ENCODE measurements at regions not wholly inside any gene's neighbourhood (a gene's known extent, or its start where the extent isn't known, plus 50 kb on each side); places are given as distances from the start of the nearest gene placed in this dataset.

- Mint-ChIP-seq H3K27ac (no peak overlapping the region), H3K9me3 (peaks cover 0 to 36% (median 16%) of the 10 kb centered on the region in 6 donors), H3K36me3 (no peaks in the 10 kb centered on the region), H3K4me1 (no peaks in the 10 kb centered on the region), H3K4me3 (no peak overlapping the region), H3K27me3 (ENCODE audit: low read depth in 3 of 3) (peaks cover 0 to 2% (median 0%) of the 10 kb centered on the region in 3 donors)
- DNase-seq, result no peak
These were observed 394.3 kb downstream of the PCDH17 start for GRCh38 chr13:58025821-58026220.

DNA sequence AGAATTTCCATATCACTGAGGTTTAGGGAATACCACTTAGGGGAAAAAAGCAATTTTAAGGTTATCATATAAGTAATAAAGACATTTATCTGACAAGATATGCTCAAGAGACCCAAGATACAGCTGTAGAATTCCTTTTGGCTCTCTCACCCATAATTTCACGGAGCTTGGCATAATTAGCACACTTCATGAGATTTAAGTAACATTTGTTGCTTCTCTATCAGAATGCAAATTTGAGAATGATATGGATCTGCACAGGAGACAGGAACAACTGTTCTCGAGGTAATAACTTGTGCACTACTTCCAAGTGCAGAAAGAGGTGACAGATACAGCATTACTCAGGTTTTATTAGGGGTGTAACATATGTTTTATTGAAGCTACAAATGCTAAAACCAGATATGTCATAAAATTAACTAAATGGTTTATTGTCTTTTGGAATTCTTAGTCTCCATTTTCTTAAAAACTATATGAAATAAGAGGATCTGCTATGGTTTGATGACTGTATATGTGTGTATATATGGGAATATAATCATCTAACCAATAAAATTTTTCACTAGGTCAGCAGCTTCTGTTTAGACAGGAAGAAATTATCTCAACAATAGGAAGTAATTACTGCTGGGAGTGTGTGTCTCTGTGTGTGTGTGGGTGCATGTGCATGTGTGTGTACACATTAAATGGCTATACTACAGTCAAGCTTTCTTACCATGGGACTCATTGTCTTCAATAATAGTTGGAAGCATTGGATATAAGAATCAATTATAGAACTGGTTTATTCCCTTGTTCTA is 401.3 kb downstream of the PCDH17 start:
- Mint-ChIP-seq H3K4me3 (no peak overlapping the region), H3K36me3 (no peaks in the 10 kb centered on the region), H3K9me3 (peaks cover 5 to 25% (median 15%) of the 10 kb centered on the region in 6 donors), H3K27ac (no peak overlapping the region), H3K27me3 (ENCODE audit: low read depth in 3 of 3) (no peaks in the 10 kb centered on the region), H3K4me1 (no peaks in the 10 kb centered on the region)
- DNase-seq, result no peak

DNA sequence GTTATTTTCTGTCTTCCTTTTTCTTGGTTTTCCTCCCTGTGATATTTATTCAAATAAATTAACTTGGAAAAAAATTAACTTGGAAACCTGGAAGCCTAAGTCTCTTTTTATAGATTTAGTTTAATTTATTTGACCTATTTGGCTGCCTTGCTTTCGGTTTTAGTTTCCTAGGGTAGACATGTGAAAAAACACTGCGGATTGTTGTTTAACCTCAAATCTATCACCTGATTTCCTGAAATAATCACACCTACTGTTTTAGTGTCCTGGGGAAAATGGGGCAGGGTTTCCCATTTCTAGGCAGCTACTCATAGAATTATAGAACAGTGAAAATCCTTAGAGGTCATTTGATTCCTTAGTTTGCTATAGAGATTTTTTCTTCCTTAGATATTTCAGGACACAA is 412.4 kb downstream of the PCDH17 start:
- peaks cover 6 to 39% (median 18%) of the 10 kb centered on the region in 6 donors for H3K9me3 Mint-ChIP-seq
- no peaks in the 10 kb centered on the region for H3K36me3 Mint-ChIP-seq
- H3K27ac Mint-ChIP-seq, result no peak overlapping the region
- H3K27me3 Mint-ChIP-seq (ENCODE audit: low read depth in 3 of 3), result peaks cover 0 to 2% (median 1%) of the 10 kb centered on the region in 3 donors
- no peak for DNase-seq
- no peaks in the 10 kb centered on the region for H3K4me1 Mint-ChIP-seq
- H3K4me3 Mint-ChIP-seq, result no peak overlapping the region

- Mint-ChIP-seq H3K9me3 (peaks cover 11 to 52% (median 24%) of the 10 kb centered on the region in 6 donors), H3K27ac (no peak overlapping the region), H3K36me3 (peaks cover 0 to 3% (median 0%) of the 10 kb centered on the region in 3 donors), H3K4me1 (no peaks in the 10 kb centered on the region), H3K4me3 (no peak overlapping the region), H3K27me3 (ENCODE audit: low read depth in 3 of 3) (peaks cover 0 to 3% (median 0%) of the 10 kb centered on the region in 3 donors)
- DNase-seq, result no peak
These were observed 417.1 kb downstream of the PCDH17 start for GRCh38 chr13:58048670-58049069.

DNA sequence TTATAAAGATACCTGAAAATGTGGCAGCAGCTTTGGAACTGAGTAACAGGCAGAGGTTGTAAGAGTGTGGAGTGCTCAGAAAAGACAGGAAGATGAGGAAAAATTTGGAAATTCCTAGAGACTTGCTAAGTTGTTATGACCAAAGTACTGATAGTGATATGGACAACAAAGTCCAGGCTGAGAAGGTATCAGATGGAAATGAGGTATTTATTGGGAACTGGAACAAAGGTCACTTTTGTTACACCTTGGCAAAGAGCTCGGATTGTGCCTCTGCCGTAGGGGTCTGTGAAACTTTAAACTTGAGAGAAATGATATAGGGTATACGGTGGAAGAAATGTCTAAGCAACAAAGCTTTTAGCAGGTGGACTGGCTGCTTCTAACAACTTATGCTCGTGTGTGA is 419.9 kb downstream of the PCDH17 start:
- H3K27me3 Mint-ChIP-seq (ENCODE audit: low read depth in 3 of 3), result peaks cover 0 to 1% (median 0%) of the 10 kb centered on the region in 3 donors
- DNase-seq, result no peak
- H3K9me3 Mint-ChIP-seq, result peaks cover 9 to 45% (median 23%) of the 10 kb centered on the region in 6 donors
- no peaks in the 10 kb centered on the region for H3K4me1 Mint-ChIP-seq
- no peak overlapping the region for H3K27ac Mint-ChIP-seq
- H3K36me3 Mint-ChIP-seq, result peaks cover 0 to 3% (median 0%) of the 10 kb centered on the region in 3 donors
- no peak overlapping the region for H3K4me3 Mint-ChIP-seq

DNA sequence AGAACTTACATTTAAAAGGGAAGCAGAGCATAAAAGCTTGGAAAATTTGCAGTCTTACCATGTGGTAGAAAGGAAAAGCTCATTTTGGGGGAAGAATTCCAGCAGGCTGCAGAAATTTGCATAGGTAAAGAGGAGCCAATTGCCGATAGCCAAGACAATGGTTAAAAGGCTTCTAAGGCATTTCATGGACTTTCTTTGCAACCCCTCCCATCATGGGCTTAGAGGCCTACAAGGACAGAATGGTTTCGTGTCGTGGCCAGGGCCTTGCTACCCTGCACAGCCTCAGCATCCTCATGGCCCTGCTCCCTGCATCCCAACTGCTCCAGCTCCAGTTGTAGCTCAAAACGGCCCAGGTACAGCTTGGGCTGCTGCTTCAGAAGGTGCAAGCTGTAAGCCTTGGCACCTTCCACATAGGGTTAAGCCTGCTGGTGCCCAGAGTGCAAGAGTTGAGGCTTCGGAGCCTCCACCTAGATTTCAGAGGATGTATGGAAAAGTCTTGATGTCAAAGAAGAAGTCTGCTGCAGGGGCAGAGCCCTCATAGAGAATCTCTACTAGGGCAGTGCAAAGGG is 420.3 kb downstream of the PCDH17 start:
- Mint-ChIP-seq H3K27me3 (ENCODE audit: low read depth in 3 of 3) (peaks cover 0 to 1% (median 0%) of the 10 kb centered on the region in 3 donors), H3K9me3 (peaks cover 8 to 44% (median 22%) of the 10 kb centered on the region in 6 donors), H3K4me1 (no peaks in the 10 kb centered on the region), H3K27ac (no peak overlapping the region), H3K36me3 (peaks cover 0 to 3% (median 0%) of the 10 kb centered on the region in 3 donors), H3K4me3 (no peak overlapping the region)
- no peak for DNase-seq

DNA sequence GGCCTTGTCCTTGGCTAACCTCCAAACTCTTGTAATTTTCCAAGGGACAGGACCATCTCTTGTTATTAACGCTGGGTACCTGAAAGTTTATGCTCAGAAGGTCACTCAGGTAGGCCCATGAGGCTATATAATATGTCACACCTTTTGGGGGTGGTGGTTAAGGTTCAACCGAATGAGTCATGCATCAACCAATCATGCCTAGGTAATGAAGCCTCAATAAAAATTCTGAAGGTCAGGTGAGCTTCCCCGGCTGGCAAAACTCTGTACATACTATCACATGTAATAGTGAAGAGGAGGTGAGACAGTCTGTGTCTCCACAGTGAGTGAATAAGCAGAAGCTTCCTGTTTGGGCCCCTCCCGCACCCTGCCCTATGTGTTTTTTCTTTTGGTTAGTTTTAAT is 424.9 kb downstream of the PCDH17 start:
- no peak overlapping the region for H3K27ac Mint-ChIP-seq
- peaks cover 0 to 2% (median 0%) of the 10 kb centered on the region in 3 donors for H3K36me3 Mint-ChIP-seq
- no peaks in the 10 kb centered on the region for H3K4me1 Mint-ChIP-seq
- H3K9me3 Mint-ChIP-seq, result peaks cover 7 to 27% (median 15%) of the 10 kb centered on the region in 6 donors
- no peak for DNase-seq
- H3K27me3 Mint-ChIP-seq (ENCODE audit: low read depth in 3 of 3), result peaks cover 0 to 1% (median 0%) of the 10 kb centered on the region in 3 donors
- no peak overlapping the region for H3K4me3 Mint-ChIP-seq

GRCh38 chr13:58059624-58060023 is 428.1 kb downstream of the PCDH17 start:
- DNase-seq, result no peak
- Mint-ChIP-seq H3K9me3 (peaks cover 0 to 23% (median 5%) of the 10 kb centered on the region in 6 donors), H3K27ac (no peak overlapping the region), H3K4me3 (no peak overlapping the region), H3K27me3 (ENCODE audit: low read depth in 3 of 3) (no peaks in the 10 kb centered on the region), H3K36me3 (no peaks in the 10 kb centered on the region), H3K4me1 (no peaks in the 10 kb centered on the region)

DNA sequence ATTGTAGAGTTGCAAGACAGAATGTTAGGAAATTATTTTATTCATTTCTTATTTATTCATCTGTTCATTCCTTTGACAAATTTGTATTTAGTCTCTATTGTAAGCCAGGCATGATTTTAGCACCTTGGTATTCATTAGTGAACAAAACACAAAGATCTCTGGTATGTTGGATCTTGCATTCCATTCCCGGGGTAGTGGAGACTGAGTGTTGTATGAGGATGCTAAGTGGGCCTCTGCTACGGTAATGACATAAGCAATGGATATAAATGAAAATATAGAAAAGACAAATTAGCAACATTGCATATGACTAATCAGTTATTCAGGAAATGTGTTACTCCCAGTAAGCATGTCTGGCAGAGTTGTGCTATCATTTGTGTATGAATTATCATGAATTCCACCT is 449.3 kb downstream of the PCDH17 start:
- H3K9me3 Mint-ChIP-seq, result peaks cover 3 to 30% (median 10%) of the 10 kb centered on the region in 6 donors
- no peak overlapping the region for H3K27ac Mint-ChIP-seq
- H3K27me3 Mint-ChIP-seq (ENCODE audit: low read depth in 3 of 3), result no peaks in the 10 kb centered on the region
- no peak overlapping the region for H3K4me3 Mint-ChIP-seq
- DNase-seq, result no peak
- H3K4me1 Mint-ChIP-seq, result no peaks in the 10 kb centered on the region
- H3K36me3 Mint-ChIP-seq, result no peaks in the 10 kb centered on the region

GRCh38 chr13:58081301-58081820 is 449.8 kb downstream of the PCDH17 start:
- Mint-ChIP-seq H3K4me1 (no peaks in the 10 kb centered on the region), H3K9me3 (peaks cover 3 to 30% (median 11%) of the 10 kb centered on the region in 6 donors), H3K27ac (no peak overlapping the region), H3K36me3 (no peaks in the 10 kb centered on the region), H3K4me3 (no peak overlapping the region), H3K27me3 (ENCODE audit: low read depth in 3 of 3) (no peaks in the 10 kb centered on the region)
- no peak for DNase-seq

DNA sequence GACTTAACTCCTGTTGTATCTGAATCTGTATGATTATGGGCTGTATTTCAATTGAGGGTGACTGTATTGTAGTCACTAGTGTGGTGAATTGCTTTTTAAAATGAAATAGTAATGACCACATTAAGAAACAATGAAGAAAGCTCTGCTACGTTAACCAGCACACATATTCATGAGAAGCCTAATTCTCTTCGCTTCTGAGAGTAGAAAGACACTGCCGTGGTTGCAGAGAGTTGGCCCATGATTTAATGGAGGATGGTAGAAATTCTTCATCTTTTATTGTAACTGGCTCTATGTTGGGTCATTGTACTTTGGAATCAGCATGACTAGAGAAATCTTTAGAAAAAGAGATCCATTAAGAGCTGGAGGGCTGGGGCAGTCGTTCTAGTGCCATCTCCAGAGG is 451.5 kb downstream of the PCDH17 start:
- Mint-ChIP-seq H3K27me3 (ENCODE audit: low read depth in 3 of 3) (peaks cover 0 to 2% (median 0%) of the 10 kb centered on the region in 3 donors), H3K9me3 (peaks cover 0 to 35% (median 16%) of the 10 kb centered on the region in 6 donors), H3K36me3 (no peaks in the 10 kb centered on the region), H3K27ac (no peak overlapping the region), H3K4me3 (no peak overlapping the region), H3K4me1 (no peaks in the 10 kb centered on the region)
- no peak for DNase-seq

DNA sequence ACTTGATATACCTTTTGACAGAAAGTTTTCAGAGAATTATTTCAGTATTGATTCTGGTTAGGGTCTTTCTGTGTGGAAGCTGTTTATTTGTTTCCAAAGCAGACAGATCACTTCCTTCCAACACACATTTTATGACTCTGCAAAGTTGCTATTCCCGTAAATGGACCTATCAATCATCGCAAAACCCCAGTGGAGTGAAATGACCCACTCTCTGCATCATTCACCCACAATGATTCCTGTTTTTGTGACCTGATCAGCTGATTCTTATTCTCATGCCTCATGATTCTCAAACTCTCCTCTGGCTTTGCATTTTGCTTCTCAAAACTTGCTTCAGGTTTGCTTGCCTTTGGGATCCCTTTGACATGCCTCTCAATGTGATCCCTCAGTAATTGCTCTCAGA is 453.7 kb downstream of the PCDH17 start:
- Mint-ChIP-seq H3K27ac (no peak overlapping the region), H3K4me3 (no peak overlapping the region), H3K9me3 (peaks cover 6 to 34% (median 20%) of the 10 kb centered on the region in 6 donors), H3K27me3 (ENCODE audit: low read depth in 3 of 3) (peaks cover 0 to 2% (median 2%) of the 10 kb centered on the region in 3 donors), H3K36me3 (no peaks in the 10 kb centered on the region), H3K4me1 (no peaks in the 10 kb centered on the region)
- DNase-seq, result no peak

GRCh38 chr13:58085819-58086218 is 454.3 kb downstream of the PCDH17 start:
- Mint-ChIP-seq H3K4me1 (no peaks in the 10 kb centered on the region), H3K36me3 (no peaks in the 10 kb centered on the region), H3K27me3 (ENCODE audit: low read depth in 3 of 3) (peaks cover 0 to 2% (median 2%) of the 10 kb centered on the region in 3 donors), H3K4me3 (no peak overlapping the region), H3K9me3 (peaks cover 8 to 34% (median 20%) of the 10 kb centered on the region in 6 donors), H3K27ac (no peak overlapping the region)
- DNase-seq, result peak in 1 of 3 donors; percentile 1

DNA sequence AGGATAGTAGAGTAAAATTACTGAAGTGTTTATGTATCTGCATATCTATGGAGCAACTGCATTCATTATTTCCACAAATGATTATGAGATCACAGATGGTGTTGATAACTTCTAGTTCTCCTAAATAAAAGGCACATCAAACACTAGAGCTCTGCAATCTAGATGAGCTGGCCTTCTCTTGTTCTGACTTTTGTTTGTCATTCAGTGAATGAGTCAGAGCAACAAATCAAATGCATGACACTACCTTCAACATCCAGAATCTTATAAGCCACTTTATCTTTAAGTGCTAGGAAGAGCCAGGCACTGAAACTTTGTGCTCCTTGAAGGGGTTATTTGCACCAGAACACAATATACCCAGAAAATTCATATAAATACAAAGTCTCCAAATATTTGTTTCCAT is 456.0 kb downstream of the PCDH17 start:
- Mint-ChIP-seq H3K27me3 (ENCODE audit: low read depth in 3 of 3) (peaks cover 0 to 2% (median 2%) of the 10 kb centered on the region in 3 donors), H3K4me3 (no peak overlapping the region), H3K4me1 (no peaks in the 10 kb centered on the region), H3K36me3 (no peaks in the 10 kb centered on the region), H3K27ac (no peak overlapping the region), H3K9me3 (peaks cover 9 to 33% (median 20%) of the 10 kb centered on the region in 6 donors)
- DNase-seq, result no peak

Data from immature natural killer cell (primary cell).